Liver (tissue), 8 donors: ENCODE measurements at regions not wholly inside any gene's neighbourhood (a gene's known extent, or its start where the extent isn't known, plus 50 kb on each side); places are given as distances from the start of the nearest gene placed in this dataset.
"Not testable (repeated sequence)": the region's sequence is repeated elsewhere in the genome, so short reads cannot be mapped to it uniquely, and the experiment has no call there.

Experiments used
- DNase-seq: peaks from one replicate; pipeline ENCODE4 v3.0.0-alpha.2; 2017; ENCODE audit warnings: low spot score
- H3K27ac ChIP-seq, 2 donors: one replicate each; pipeline ENCODE4 v1.7.0; 2013; ENCODE audit warnings: inconsistent platforms in 2 of 2, low read length in 2 of 2, control low read depth in 1 of 2, low read depth in 1 of 2, mild to moderate bottlenecking in 1 of 2
- H3K27me3 ChIP-seq, 4 donors: one replicate each; pipeline versions ENCODE4 v1.6.1 to v1.7.0; 2013; ENCODE audit warnings: low read length in 3 of 4, inconsistent platforms in 1 of 4, mild to moderate bottlenecking in 1 of 4, moderate library complexity in 1 of 4; ENCODE audit not compliant: control insufficient read depth in 4 of 4, insufficient read depth in 4 of 4
- H3K36me3 ChIP-seq, 4 donors: one replicate each; pipeline versions ENCODE4 v1.6.1 to v1.7.0; 2013; ENCODE audit warnings: low read length in 3 of 4, mild to moderate bottlenecking in 3 of 4, low read depth in 1 of 4, moderate library complexity in 1 of 4; ENCODE audit not compliant: control insufficient read depth in 4 of 4, insufficient read depth in 3 of 4
- H3K4me1 ChIP-seq, 4 donors: one replicate each; pipeline versions ENCODE4 v1.6.1 to v1.7.0; 2013; ENCODE audit warnings: low read length in 3 of 4, mild to moderate bottlenecking in 3 of 4, moderate library complexity in 1 of 4; ENCODE audit not compliant: control insufficient read depth in 4 of 4, insufficient read depth in 4 of 4
- H3K4me3 ChIP-seq, 3 donors: one replicate each; pipeline versions ENCODE4 v1.6.1 to v1.7.0; 2013; ENCODE audit warnings: low read length in 3 of 3, control low read depth in 1 of 3, low read depth in 1 of 3, mild to moderate bottlenecking in 1 of 3
- H3K9ac ChIP-seq, 2 donors: one replicate each; pipeline ENCODE4 v1.7.0; 2013; ENCODE audit warnings: low read length in 2 of 2, mild to moderate bottlenecking in 2 of 2, moderate library complexity in 2 of 2, control low read depth in 1 of 2, low read depth in 1 of 2
- H3K9me3 ChIP-seq, 4 donors: one replicate each; pipeline versions ENCODE4 v1.6.1 to v1.7.0; 2013; ENCODE audit warnings: low read length in 3 of 4; ENCODE audit not compliant: control insufficient read depth in 4 of 4
- EGR1 ChIP-seq, 2 donors: IDR thresholded peaks; 2 replicates each; pipeline ENCODE4 v1.6.1; 2016 to 2018; ENCODE audit warnings: antibody characterized with exemption in 2 of 2, low read depth in 2 of 2
- FOXA1 ChIP-seq: IDR thresholded peaks from 2 replicates; pipeline ENCODE4 v1.6.1; 2016; ENCODE audit warnings: antibody characterized with exemption
- FOXA2 ChIP-seq: IDR thresholded peaks from 2 replicates; pipeline ENCODE4 v1.6.1; 2016; ENCODE audit warnings: antibody characterized with exemption
- GABPA ChIP-seq, 2 donors: IDR thresholded peaks in 1 of 2; conservative IDR thresholded peaks in 1 of 2; 2 replicates each; pipeline ENCODE4 v1.6.1; 2016; ENCODE audit warnings: antibody characterized with exemption in 2 of 2, mild to moderate bottlenecking in 1 of 2, moderate library complexity in 1 of 2
- HNF4A ChIP-seq, 2 donors: conservative IDR thresholded peaks; 2 replicates each; pipeline ENCODE4 v1.6.1; 2016; ENCODE audit warnings: antibody characterized with exemption in 2 of 2, mild to moderate bottlenecking in 2 of 2
- HNF4G ChIP-seq: IDR thresholded peaks from 2 replicates; pipeline ENCODE4 v1.6.1; 2016; ENCODE audit warnings: antibody characterized with exemption
- JUND ChIP-seq, 2 donors: IDR thresholded peaks; 2 replicates each; pipeline ENCODE4 v1.6.1; 2016; ENCODE audit warnings: antibody characterized with exemption in 2 of 2
- NR2F2 ChIP-seq: IDR thresholded peaks from 2 replicates; pipeline ENCODE4 v1.6.1; 2016; ENCODE audit warnings: antibody characterized with exemption
- RAD21 ChIP-seq, 2 donors: IDR thresholded peaks; 2 replicates each; pipeline ENCODE4 v1.6.1; 2016; ENCODE audit warnings: antibody characterized with exemption in 2 of 2, mild to moderate bottlenecking in 2 of 2
- RXRA ChIP-seq, 2 donors: IDR thresholded peaks; 2 replicates each; pipeline ENCODE4 v1.6.1; 2017 to 2018; ENCODE audit warnings: antibody characterized with exemption in 2 of 2, mild to moderate bottlenecking in 1 of 2
- SP1 ChIP-seq: IDR thresholded peaks from 2 replicates; pipeline ENCODE4 v1.6.1; 2018; ENCODE audit warnings: antibody characterized with exemption, mild to moderate bottlenecking
- TAF1 ChIP-seq: conservative IDR thresholded peaks from 2 replicates; pipeline ENCODE4 v1.6.1; 2016; ENCODE audit warnings: antibody characterized with exemption, mild to moderate bottlenecking
- YY1 ChIP-seq: IDR thresholded peaks from 2 replicates; pipeline ENCODE4 v1.6.1; 2016; ENCODE audit warnings: antibody characterized with exemption, mild to moderate bottlenecking
- WGBS: extraction: QIAGEN DNeasy Blood & Tissue Kit; methylation state at CpG from one replicate; pipeline ENCODE4 v1.1.7; 2013; 5-methylcytosine and 5-hydroxymethylcytosine counted together
- TF ChIP-seq, protein P1 (sequence below): IDR thresholded peaks from 2 replicates; pipeline ENCODE4 v1.6.1; 2016; ENCODE audit warnings: antibody characterized with exemption
- TF ChIP-seq, protein P2 (sequence below): IDR thresholded peaks from 2 replicates; pipeline ENCODE4 v1.6.1; 2016; ENCODE audit warnings: antibody characterized with exemption
- TF ChIP-seq, protein P3 (sequence below): fragments of 150-350 bp; IDR thresholded peaks from 2 replicates; pipeline ENCODE4 v1.5.1; 2017; ENCODE audit warnings: improper control_type of control experiment, low read depth, low read length; ENCODE audit not compliant: missing input control
- TF ChIP-seq, protein P4 (sequence below): IDR thresholded peaks from 2 replicates; pipeline ENCODE4 v1.6.1; 2016; ENCODE audit warnings: antibody characterized with exemption, mild to moderate bottlenecking
- TF ChIP-seq, protein P5 (sequence below): IDR thresholded peaks from 2 replicates; pipeline ENCODE4 v1.6.1; 2016; ENCODE audit warnings: antibody characterized with exemption
- donor health status: healthy.
- donor health status: healthy.
- donor health status: healthy.
- donor health status: healthy.
- donor health status: healthy.

DNA sequence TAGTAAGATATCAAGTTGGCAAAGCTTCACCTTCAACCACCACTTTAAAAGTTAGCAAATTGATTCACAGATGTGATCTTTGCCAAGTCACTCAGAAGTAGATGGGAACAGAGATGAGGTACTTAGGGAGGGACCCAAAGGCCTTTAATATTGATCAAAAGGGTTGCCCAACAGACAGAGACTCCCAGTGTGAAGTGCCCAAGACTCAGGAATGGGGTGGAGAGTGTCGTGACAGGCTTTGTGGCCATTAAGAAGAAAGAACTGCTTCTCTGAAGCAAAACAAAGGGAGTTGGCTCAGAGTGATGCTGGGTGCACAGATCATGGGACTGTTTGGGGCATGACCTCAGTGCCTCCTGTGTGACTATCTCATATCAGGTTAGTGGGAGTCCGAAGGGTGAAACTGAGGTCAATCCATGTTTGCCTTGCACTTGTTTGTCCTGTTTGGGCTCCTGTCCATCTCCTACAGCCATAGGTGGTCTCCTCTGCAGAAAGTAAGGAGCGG lies 132.3 kb downstream of the APIP start:
- H3K9me3 ChIP-seq: no peaks in the 10 kb centered on the region
- H3K4me3 ChIP-seq: peak overlapping the region in 1 of 3 donors; percentile 2
- peaks cover 4 to 19% (median 16%) of the 10 kb centered on the region in 4 donors for H3K4me1 ChIP-seq
- WGBS: 33% methylated on average over 3 of the region's 3 CpGs
- H3K9ac ChIP-seq: peak overlapping the region in 1 of 2 donors; percentile 55
- peak overlapping the region; percentile 82 to 97 for H3K27ac ChIP-seq
- no peaks in the 10 kb centered on the region for H3K27me3 ChIP-seq
- no peaks in the 10 kb centered on the region for H3K36me3 ChIP-seq
- DNase-seq: peak; percentile 44
- TF ChIP-seq RAD21 (IDR thresholded peaks at IDR 0.05) (peak in 1 of 2 donors; percentile 17), SP1 (peak; percentile 60), YY1 (peak; percentile 72), RXRA (IDR thresholded peaks at IDR 0.05) (peak; percentile 91 to 97), TAF1 (no peak), HNF4A (conservative IDR thresholded peaks at IDR 0.05) (peak in 1 of 2 donors; percentile 66), NR2F2 (no peak), EGR1 (IDR thresholded peaks at IDR 0.05; ENCODE audit: low read depth in 2 of 2) (no peak), JUND (IDR thresholded peaks at IDR 0.05) (peak; percentile 55 to 82)
- TF ChIP-seq, protein P1, sequence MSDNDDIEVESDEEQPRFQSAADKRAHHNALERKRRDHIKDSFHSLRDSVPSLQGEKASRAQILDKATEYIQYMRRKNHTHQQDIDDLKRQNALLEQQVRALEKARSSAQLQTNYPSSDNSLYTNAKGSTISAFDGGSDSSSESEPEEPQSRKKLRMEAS: peak; percentile 35

DNA sequence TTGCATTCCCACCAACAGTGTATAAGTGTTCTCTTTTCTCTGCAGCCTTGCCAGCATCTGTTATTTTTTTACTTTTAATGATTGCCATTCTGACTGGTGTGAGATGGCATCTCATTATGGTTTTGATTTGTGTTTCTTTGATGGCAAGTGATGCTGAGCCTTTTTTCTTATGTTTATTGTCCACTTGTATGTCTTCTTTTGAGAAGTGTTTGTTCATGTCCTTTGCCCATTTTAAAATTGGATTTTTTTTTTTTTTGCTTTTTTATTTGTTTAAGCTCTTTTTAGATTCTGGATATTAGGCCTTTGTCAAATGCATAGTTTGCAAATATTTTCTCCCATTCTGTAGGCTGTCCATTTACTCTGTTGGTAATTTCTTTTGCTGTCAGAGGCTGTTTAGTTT lies 134.4 kb downstream of the APIP start:
- not testable (repeated sequence) for H3K9me3 ChIP-seq, H3K4me3 ChIP-seq, H3K9ac ChIP-seq, H3K27me3 ChIP-seq, H3K27ac ChIP-seq, H3K36me3 ChIP-seq, DNase-seq
- peaks cover 4 to 19% (median 16%) of the 10 kb centered on the region in 4 donors for H3K4me1 ChIP-seq

DNA sequence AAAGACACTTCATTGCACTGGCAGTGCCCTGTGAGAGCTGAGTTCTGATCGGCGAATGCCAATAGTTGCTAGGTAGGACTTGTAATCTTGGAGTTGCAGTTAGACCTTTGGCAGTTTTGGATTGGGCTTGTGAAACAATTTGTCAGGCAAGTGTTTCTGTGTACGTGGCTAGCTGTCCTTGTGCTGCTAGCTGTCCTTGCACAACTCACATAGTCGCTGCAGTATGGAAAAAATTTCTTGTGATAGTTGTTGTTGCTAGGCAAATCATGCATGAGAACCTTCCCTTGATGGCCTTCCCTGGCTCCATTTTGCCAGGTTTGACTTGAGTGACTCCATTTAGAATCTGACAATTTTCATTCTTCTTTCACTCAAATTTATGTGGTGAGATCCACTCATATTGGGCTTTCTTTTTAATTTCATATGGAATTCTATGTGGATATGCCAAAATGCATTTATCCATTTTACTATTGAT lies 140.7 kb downstream of the APIP start:
- peak overlapping the region; percentile 26 to 40 for H3K27ac ChIP-seq
- H3K4me1 ChIP-seq: peaks cover 0 to 19% (median 14%) of the 10 kb centered on the region in 4 donors
- H3K4me3 ChIP-seq: no peak overlapping the region
- TF ChIP-seq, protein P2, sequence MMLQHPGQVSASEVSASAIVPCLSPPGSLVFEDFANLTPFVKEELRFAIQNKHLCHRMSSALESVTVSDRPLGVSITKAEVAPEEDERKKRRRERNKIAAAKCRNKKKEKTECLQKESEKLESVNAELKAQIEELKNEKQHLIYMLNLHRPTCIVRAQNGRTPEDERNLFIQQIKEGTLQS: no peak
- TF ChIP-seq, protein P1: peak; percentile 73
- TF ChIP-seq, protein P3, sequence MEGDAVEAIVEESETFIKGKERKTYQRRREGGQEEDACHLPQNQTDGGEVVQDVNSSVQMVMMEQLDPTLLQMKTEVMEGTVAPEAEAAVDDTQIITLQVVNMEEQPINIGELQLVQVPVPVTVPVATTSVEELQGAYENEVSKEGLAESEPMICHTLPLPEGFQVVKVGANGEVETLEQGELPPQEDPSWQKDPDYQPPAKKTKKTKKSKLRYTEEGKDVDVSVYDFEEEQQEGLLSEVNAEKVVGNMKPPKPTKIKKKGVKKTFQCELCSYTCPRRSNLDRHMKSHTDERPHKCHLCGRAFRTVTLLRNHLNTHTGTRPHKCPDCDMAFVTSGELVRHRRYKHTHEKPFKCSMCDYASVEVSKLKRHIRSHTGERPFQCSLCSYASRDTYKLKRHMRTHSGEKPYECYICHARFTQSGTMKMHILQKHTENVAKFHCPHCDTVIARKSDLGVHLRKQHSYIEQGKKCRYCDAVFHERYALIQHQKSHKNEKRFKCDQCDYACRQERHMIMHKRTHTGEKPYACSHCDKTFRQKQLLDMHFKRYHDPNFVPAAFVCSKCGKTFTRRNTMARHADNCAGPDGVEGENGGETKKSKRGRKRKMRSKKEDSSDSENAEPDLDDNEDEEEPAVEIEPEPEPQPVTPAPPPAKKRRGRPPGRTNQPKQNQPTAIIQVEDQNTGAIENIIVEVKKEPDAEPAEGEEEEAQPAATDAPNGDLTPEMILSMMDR: no peak
- TF ChIP-seq HNF4A (conservative IDR thresholded peaks at IDR 0.05): peak; percentile 83 to 90
- peak; percentile 72 for TF ChIP-seq FOXA1
- TF ChIP-seq YY1: peak; percentile 88
- no peak for TF ChIP-seq NR2F2
- TF ChIP-seq RXRA (IDR thresholded peaks at IDR 0.05): peak; percentile 71 to 93
- peak; percentile 28 to 47 for TF ChIP-seq EGR1 (IDR thresholded peaks at IDR 0.05; ENCODE audit: low read depth in 2 of 2)
- TF ChIP-seq RAD21 (IDR thresholded peaks at IDR 0.05): peak; percentile 44 to 66
- TF ChIP-seq, protein P4, sequence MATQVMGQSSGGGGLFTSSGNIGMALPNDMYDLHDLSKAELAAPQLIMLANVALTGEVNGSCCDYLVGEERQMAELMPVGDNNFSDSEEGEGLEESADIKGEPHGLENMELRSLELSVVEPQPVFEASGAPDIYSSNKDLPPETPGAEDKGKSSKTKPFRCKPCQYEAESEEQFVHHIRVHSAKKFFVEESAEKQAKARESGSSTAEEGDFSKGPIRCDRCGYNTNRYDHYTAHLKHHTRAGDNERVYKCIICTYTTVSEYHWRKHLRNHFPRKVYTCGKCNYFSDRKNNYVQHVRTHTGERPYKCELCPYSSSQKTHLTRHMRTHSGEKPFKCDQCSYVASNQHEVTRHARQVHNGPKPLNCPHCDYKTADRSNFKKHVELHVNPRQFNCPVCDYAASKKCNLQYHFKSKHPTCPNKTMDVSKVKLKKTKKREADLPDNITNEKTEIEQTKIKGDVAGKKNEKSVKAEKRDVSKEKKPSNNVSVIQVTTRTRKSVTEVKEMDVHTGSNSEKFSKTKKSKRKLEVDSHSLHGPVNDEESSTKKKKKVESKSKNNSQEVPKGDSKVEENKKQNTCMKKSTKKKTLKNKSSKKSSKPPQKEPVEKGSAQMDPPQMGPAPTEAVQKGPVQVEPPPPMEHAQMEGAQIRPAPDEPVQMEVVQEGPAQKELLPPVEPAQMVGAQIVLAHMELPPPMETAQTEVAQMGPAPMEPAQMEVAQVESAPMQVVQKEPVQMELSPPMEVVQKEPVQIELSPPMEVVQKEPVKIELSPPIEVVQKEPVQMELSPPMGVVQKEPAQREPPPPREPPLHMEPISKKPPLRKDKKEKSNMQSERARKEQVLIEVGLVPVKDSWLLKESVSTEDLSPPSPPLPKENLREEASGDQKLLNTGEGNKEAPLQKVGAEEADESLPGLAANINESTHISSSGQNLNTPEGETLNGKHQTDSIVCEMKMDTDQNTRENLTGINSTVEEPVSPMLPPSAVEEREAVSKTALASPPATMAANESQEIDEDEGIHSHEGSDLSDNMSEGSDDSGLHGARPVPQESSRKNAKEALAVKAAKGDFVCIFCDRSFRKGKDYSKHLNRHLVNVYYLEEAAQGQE: peak; percentile 57
- peak; percentile 43 for TF ChIP-seq FOXA2
- TF ChIP-seq HNF4G: peak; percentile 69
- no peak for TF ChIP-seq TAF1
- no peak for TF ChIP-seq GABPA (IDR thresholded peaks at IDR 0.05 in 1 of 2, conservative IDR thresholded peaks at IDR 0.05 in 1 of 2)
- peak; percentile 82 for TF ChIP-seq SP1
- TF ChIP-seq, protein P5, sequence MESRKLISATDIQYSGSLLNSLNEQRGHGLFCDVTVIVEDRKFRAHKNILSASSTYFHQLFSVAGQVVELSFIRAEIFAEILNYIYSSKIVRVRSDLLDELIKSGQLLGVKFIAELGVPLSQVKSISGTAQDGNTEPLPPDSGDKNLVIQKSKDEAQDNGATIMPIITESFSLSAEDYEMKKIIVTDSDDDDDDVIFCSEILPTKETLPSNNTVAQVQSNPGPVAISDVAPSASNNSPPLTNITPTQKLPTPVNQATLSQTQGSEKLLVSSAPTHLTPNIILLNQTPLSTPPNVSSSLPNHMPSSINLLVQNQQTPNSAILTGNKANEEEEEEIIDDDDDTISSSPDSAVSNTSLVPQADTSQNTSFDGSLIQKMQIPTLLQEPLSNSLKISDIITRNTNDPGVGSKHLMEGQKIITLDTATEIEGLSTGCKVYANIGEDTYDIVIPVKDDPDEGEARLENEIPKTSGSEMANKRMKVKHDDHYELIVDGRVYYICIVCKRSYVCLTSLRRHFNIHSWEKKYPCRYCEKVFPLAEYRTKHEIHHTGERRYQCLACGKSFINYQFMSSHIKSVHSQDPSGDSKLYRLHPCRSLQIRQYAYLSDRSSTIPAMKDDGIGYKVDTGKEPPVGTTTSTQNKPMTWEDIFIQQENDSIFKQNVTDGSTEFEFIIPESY: peak; percentile 82
- TF ChIP-seq JUND (IDR thresholded peaks at IDR 0.05): peak in 1 of 2 donors; percentile 84
- no peaks in the 10 kb centered on the region for H3K9me3 ChIP-seq
- no peaks in the 10 kb centered on the region for H3K36me3 ChIP-seq
- no peak for DNase-seq
- 33% methylated on average over 4 of the region's 4 CpGs for WGBS
- H3K9ac ChIP-seq: no peak overlapping the region
- H3K27me3 ChIP-seq: no peaks in the 10 kb centered on the region
